GM18507 (cell line): ENCODE measurements at regions not wholly inside any gene's neighbourhood (a gene's known extent, or its start where the extent isn't known, plus 50 kb on each side); places are given as distances from the start of the nearest gene placed in this dataset.
"Not testable (repeated sequence)": the region's sequence is repeated elsewhere in the genome, so short reads cannot be mapped to it uniquely, and the experiment has no call there.

Experiments used
- DNase-seq: peaks from one replicate; pipeline ENCODE4 v3.0.0; 2011; ENCODE audit warnings: low read depth; ENCODE audit not compliant: insufficient read length; ENCODE audit errors: extremely low spot score
- FAIRE-seq: peaks from 2 replicates; lab custom pipeline; 2011; peaks lifted over from hg19 to GRCh38; lab: Jason Lieb, UNC

- DNase-seq, result no peak
- FAIRE-seq, result no peak
Measured at GRCh38 chr3:190194506-190194905, 73.8 kb upstream of the P3H2 start.

GRCh38 chr3:190193210-190193609 is 72.5 kb upstream of the P3H2 start:
- no peak for FAIRE-seq
- DNase-seq, result no peak

GRCh38 chr3:190192739-190193138 is 72.0 kb upstream of the P3H2 start:
- DNase-seq (no peak), FAIRE-seq (no peak)

GRCh38 chr3:190192087-190192486 is 71.4 kb upstream of the P3H2 start:
- FAIRE-seq (no peak), DNase-seq (no peak)

- no peak for FAIRE-seq
- no peak for DNase-seq
Measured at GRCh38 chr3:190188197-190188596, 67.5 kb upstream of the P3H2 start.

GRCh38 chr3:190183121-190183520 is 62.4 kb upstream of the P3H2 start:
- no peak for DNase-seq
- FAIRE-seq, result no peak

GRCh38 chr3:190182418-190183043 is 61.8 kb upstream of the P3H2 start:
- DNase-seq (no peak), FAIRE-seq (no peak)

- no peak for DNase-seq
- no peak for FAIRE-seq
Measured at GRCh38 chr3:190180268-190180667, 59.6 kb upstream of the P3H2 start.

GRCh38 chr3:190178779-190179178 is 58.1 kb upstream of the P3H2 start:
- FAIRE-seq (no peak), DNase-seq (no peak)

- not testable (repeated sequence) for FAIRE-seq, DNase-seq
Measured at GRCh38 chr3:190176933-190177525, 56.3 kb upstream of the P3H2 start.

- DNase-seq, FAIRE-seq: not testable (repeated sequence)
Measured at GRCh38 chr3:190176106-190176505, 55.4 kb upstream of the P3H2 start.

- DNase-seq, result no peak
- no peak for FAIRE-seq
Measured at GRCh38 chr3:190175490-190175889, 54.8 kb upstream of the P3H2 start.

- DNase-seq (no peak), FAIRE-seq (no peak)
Measured at GRCh38 chr3:190174471-190174870, 53.8 kb upstream of the P3H2 start.

- FAIRE-seq, result no peak
- DNase-seq, result no peak
Measured at GRCh38 chr3:190173426-190173825, 52.7 kb upstream of the P3H2 start.

- DNase-seq, result no peak
- FAIRE-seq, result no peak
Measured at GRCh38 chr3:190172751-190173150, 52.1 kb upstream of the P3H2 start.
